Stimulated activated CD8-positive, alpha-beta memory T cell treated with anti-CD3 and anti-CD28 coated beads, Interleukin-15, amount 100 ng/mL, for 48 hours (primary cell): ENCODE measurements at regions not wholly inside any gene's neighbourhood (a gene's known extent, or its start where the extent isn't known, plus 50 kb on each side); places are given as distances from the start of the nearest gene placed in this dataset.

Source experiments
- DNase-seq, 2 donors: peaks; one replicate each; pipeline ENCODE4 v3.0.0-alpha.2; 2020; ENCODE audit warnings: low read depth in 2 of 2

- DNase-seq, result no peak
Measured at GRCh38 chr13:29713839-29714238, 118.4 kb upstream of the SLC7A1 start.

DNA sequence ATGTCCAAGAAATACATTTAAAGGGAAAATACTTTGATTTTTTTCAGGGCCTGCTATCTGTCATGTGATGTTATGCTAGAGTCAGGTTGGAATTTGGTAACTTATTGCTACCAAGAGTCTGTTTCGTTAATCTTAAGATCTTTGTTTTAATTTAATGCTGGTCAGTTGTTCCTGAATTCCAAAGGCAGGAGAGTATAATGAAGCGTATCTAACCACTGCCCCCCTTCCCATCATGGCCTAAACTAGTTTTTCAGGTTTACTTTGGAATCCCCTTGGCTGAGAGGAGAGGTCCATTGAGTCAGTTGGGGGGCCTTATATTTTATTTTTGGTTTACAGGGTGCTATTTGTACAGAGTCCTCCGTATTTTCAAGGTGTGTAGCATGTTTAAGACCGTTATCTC is 116.3 kb upstream of the SLC7A1 start:
- DNase-seq, result no peak

GRCh38 chr13:29710511-29710910 is 115.0 kb upstream of the SLC7A1 start:
- DNase-seq, result no peak

DNA sequence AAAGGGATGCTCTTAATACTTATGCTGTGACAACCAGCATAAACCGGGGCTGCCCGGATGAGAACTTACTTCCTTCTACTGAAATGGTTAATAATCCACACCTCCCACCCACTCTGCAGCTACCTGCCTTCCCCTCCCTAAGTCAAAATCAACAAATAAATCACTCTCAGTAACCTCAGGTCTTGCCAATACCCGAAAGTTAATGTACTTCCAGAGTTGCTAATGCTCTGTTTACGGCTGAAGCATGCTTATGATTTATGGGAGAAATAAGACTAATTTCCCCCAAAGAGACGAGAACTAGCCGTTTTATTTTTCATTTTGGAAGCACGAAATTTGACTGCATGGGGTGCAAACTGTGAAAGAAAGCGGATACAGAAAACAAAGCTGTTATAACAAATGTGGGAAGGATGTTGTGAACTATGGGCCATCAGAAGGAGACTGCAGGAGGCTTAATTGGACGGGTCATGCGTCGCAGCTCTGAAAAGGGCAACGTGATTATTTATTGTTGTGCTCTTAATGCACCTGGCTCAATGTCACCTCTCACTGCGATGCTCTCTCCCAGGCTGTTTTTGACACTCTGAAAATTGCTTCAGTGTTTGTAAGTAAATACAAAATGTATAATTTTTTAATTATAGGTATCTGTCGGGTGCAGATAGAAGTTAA is 114.0 kb upstream of the SLC7A1 start:
- DNase-seq, result no peak

DNA sequence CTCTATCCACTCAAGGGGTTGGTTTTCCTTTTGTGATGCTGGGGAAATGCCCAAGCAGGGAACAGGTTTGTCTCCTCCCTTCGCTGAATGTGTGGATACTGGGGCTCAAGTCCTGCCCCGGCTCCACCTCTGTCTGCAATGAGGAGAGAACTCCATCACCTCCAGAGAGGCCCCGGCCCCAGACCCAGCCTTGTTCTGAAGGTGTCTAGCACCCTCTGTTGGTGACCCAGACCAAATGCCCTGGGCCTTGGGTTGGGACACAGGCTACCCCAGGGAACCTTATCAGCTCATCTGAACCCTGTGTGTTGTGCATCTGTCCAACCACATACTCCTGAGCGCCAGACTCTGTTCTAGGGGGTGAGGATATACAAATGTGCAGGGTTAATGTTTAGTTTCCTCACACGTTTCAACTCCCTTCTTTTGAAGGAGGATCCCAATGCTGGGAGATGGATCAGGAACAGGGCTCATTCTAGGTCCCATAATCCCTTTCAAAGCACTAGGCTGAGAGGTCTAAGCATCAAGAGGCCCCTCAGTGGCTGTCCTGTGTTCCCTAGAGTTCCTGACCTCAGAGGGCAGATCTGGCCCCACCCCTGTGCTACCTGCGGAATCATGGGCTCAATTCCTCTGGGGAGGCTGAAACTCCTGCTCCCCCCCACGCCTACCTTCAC is 112.5 kb upstream of the SLC7A1 start:
- DNase-seq, result peak; percentile 15 to 18

GRCh38 chr13:29706923-29707322 is 111.4 kb upstream of the SLC7A1 start:
- DNase-seq, result no peak

DNA sequence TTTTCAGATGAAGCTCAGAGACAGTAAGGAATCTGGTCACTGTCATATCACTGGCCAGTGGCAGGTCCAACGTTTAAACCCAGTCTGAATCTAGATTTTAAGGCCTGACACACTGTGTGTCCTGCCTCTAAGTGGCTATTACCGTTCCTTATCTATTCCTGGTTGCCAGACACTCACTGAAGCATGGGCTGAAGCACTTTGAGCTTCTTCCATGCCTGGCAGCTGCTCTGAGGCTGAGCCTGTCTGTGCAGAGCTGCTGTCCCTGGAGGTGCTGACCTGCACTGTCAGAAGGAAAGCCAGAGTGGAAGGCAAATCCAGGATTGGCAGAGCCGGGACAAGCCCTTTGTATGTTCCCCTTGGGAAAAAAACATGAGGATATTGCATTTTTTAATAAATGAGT is 109.2 kb upstream of the SLC7A1 start:
- no peak for DNase-seq

DNA sequence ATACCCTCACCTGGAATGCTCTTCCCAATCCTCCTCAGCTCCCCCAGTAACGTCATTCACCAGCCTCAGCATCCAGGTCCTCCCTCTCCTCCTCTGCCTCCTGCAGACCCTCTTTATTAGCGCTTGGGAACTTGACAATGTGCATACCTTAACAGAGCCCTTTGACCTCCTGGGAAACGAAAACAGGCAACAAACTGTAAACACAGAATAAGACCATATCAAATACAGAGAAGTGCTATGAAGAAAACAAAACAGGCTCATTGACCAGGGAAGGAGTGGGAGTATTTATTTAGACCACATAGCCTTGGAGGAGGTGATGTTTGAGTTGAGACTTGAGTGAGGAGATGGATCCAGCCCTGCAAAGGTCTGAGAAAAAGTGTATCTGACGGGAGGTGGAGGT is 107.9 kb upstream of the SLC7A1 start:
- no peak for DNase-seq

GRCh38 chr13:29702912-29703351 is 107.4 kb upstream of the SLC7A1 start:
- no peak for DNase-seq

GRCh38 chr13:29698106-29698505 is 102.6 kb upstream of the SLC7A1 start:
- DNase-seq, result no peak

DNA sequence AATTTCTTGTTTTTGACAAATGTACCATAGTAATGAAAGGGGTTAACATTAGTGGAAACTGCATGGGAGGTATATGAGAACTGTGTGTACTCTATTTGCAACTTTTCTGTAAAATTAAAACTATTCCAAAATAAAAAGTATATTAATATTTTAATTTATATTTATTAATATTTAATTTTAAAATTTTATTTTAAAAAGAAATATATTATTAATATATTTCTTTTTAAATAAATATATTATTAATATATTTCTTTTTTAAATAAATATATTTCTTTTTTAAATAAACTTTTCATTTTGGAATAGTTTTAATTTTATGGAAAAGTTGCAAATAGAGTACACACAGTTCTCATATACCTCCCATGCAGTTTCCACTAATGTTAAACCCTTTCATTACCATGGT is 101.1 kb upstream of the SLC7A1 start:
- no peak for DNase-seq

GRCh38 chr13:29693275-29693945 is 97.9 kb upstream of the SLC7A1 start:
- no peak for DNase-seq

GRCh38 chr13:29689548-29689947 is 94.1 kb upstream of the SLC7A1 start:
- no peak for DNase-seq

DNA sequence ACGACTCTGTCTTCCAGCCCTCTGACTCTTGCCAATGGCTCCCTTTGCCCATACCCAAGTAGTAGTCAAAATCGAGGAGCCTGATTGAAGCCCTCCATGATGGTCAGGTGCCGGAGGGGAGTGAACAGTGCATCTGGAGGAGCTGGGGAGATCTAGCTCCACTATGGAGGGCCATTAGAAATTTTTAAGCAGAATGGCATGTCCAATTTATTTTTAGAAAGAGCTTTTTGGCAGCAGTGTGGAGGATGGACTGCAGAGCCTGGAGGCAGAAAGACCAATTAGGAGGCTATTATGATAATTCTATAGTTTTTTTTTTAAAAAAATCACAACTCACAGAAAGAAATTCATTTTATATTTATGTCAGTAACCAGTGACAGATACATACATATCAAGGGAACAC is 92.7 kb upstream of the SLC7A1 start:
- DNase-seq, result no peak

- no peak for DNase-seq
Measured at GRCh38 chr13:29684441-29684840, 89.0 kb upstream of the SLC7A1 start.

- no peak for DNase-seq
Measured at GRCh38 chr13:29683041-29683440, 87.6 kb upstream of the SLC7A1 start.

- DNase-seq, result no peak
Measured at GRCh38 chr13:29681864-29682263, 86.4 kb upstream of the SLC7A1 start.

DNA sequence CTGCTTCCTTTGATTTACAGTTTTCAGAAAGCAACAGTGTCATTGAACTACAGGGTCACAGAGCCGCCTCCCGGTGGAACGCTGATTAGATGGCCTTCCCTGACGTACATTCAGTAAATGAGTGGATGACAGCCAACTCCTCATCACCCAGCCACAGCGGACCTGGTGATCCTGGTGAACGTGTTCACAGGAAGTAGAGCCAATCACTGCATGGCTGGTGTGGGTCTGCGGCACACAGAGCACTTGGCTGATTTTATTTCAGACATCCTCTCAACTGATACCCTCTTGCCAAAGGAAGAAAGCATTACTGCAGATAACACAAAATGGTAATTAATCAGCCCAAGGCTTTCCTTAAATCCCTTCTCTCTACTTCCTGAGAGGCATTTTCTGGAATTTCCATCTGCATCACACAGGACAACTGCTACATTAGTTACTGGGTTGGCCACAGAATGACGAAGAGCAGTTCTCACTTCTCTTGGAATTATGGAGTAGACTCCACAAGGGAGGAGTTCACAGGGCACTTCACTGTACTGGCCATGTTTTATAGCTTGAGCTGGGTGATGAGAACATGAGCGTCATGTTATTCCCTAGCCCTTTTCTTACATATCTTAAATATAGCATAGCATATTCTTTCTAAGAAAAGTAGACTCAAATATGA is 84.0 kb upstream of the SLC7A1 start:
- no peak for DNase-seq

DNA sequence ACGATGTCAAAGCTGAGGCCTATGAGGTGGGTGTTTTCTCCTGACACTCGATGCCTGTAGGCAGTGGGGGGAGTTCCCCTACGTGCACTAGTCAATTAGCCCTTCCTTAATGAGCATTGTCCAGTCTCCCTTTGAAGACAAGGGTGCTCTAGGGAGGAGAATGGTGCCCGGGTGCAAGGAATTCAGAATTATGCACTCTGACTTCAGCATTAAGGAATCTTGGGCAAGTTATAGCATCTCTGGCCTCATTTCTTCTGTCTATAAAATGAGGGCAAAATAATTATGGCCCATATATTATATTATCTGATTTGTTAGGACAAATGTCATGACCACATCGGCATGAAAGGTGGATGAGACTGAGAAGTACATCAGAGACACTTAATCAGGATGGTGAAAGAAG is 82.1 kb upstream of the SLC7A1 start:
- no peak for DNase-seq

GRCh38 chr13:29676941-29677452 is 81.5 kb upstream of the SLC7A1 start:
- no peak for DNase-seq

DNA sequence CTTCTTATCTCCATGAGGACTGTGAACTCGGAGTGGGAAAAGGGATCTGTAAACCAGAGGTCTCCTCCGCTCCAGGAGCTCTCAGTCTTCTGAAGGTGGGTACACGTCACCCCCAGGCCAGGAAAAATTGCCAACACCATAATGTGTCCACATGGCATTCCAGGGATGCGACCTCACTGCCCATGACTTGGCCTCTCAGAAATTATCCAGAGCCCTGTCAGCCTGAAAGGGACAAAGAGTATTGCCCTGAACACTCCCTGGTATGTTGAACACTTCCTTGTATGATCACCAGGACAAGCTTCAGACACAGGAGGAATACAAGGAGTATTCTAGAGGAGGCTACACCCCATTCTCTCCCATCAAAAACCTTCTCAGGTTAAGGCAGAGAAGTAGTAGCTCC is 81.0 kb upstream of the SLC7A1 start:
- no peak for DNase-seq

DNA sequence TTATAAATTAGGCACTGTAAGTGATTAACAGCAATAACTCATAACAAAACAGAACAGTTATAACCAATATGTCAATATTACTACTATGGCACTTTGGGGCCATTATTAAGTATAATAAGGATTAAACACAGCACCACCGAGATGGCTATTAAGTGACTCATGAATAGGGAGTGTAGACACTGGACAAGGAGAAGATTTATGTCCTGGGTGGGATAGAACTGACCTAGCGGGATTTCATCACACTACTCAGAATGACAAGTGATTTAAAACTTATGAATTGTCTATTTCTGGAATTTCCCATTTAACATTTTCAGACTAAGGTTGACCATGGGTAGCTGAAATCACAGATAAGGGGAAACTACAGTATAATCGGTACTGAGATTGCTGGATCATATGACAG is 79.0 kb upstream of the SLC7A1 start:
- no peak for DNase-seq
